Colonic mucosa (tissue), 4 donors: ENCODE measurements at regions not wholly inside any gene's neighbourhood (a gene's known extent, or its start where the extent isn't known, plus 50 kb on each side); places are given as distances from the start of the nearest gene placed in this dataset.
"Not testable (repeated sequence)": the region's sequence is repeated elsewhere in the genome, so short reads cannot be mapped to it uniquely, and the experiment has no call there.

Source experiments
- DNase-seq: peaks from one replicate; pipeline ENCODE4 v3.0.0-alpha.2; 2020
- H3K27ac ChIP-seq: fragments of 200-600 bp; one replicate; pipeline ENCODE4 v1.8.0; 2021
- H3K27me3 ChIP-seq: fragments of 200-600 bp; one replicate; pipeline ENCODE4 v1.8.0; 2021
- H3K36me3 ChIP-seq: fragments of 200-600 bp; one replicate; pipeline ENCODE4 v1.8.0; 2021
- H3K4me1 ChIP-seq: fragments of 200-600 bp; one replicate; pipeline ENCODE4 v1.8.0; 2021; ENCODE audit warnings: mild to moderate bottlenecking
- H3K4me3 ChIP-seq: fragments of 200-600 bp; one replicate; pipeline ENCODE4 v1.8.0; 2021
- H3K9ac ChIP-seq, 2 donors: one replicate each; pipeline ENCODE4 v1.7.0; 2013; ENCODE audit warnings: control low read depth in 2 of 2, low read depth in 2 of 2, low read length in 2 of 2
- H3K9me3 ChIP-seq: fragments of 200-600 bp; one replicate; pipeline ENCODE4 v1.8.0; 2021
- CTCF ChIP-seq: fragments of 200-600 bp; IDR thresholded peaks from one replicate; pipeline ENCODE4 v1.8.0; 2022; ENCODE audit warnings: antibody characterized with exemption, mild to moderate bottlenecking
- intact Hi-C: fragments of 100-400 bp; cut with DNase I; formaldehyde crosslinking; loops from one replicate; pipeline ENCODE4 v1.14.1; 2022
- donor health status: healthy.
- donor health status: DM: no; HTN: no; CAD: no.
- donor health status: DM: no; HTN: no; CAD: no.

DNA sequence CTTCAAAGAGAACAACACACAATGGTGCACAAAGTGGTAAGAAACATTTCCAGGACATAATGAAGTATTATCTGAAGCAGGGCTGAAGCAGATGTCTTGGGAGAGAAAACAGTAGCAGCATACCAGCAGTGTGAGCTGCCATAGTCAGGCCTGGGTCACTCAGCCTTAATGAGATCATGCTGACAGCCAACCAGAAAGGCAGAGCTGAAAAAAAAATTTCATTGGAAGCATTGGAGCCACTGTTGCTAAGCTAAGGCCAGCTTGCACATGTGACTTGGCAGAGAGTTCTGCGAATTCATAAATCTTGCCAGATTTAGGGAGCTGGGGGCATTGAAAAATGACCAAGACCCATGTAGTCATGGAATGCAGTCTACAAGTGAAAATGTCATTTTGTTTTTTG lies 444.0 kb upstream of the PITX2 start:
- no peak overlapping the region for H3K9ac ChIP-seq
- DNase-seq = no peak

DNA sequence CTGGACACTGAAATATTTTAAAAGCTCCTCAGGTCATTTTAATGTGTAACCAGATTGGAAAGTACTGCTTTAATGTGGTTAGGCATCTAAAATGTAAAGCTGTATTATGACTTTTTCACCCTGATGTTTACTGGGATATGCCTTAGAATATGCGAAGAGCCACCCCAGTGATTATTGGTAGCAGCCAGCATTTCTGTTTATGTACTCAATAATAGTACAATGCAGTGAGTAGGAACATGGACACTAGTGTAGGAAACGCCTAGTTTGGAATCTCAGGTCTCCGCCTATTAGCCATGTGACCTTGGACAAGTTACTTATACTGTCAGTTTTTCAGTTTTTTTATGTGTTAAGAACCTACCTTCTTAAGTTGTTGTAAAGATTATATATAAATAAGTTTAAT lies 446.0 kb upstream of the PITX2 start:
- Histone ChIP-seq H3K27me3 (no peaks in the 10 kb centered on the region), H3K9ac (no peak overlapping the region), H3K4me3 (no peak overlapping the region), H3K4me1 (no peaks in the 10 kb centered on the region), H3K27ac (no peak overlapping the region), H3K36me3 (no peaks in the 10 kb centered on the region), H3K9me3 (no peaks in the 10 kb centered on the region)
- DNase-seq = no peak
- TF ChIP-seq CTCF = no peak
- intact Hi-C loops = no loop called here

More for the DNA sequence above, 444.0 kb upstream of the PITX2 start:
- Histone ChIP-seq H3K36me3 (no peaks in the 10 kb centered on the region), H3K27me3 (no peaks in the 10 kb centered on the region), H3K4me1 (no peaks in the 10 kb centered on the region), H3K27ac (no peak overlapping the region), H3K4me3 (no peak overlapping the region), H3K9me3 (no peaks in the 10 kb centered on the region)
- intact Hi-C loops = no loop called here
- TF ChIP-seq CTCF = no peak

GRCh38 chr4:111070390-111070789 lies 447.5 kb upstream of the PITX2 start:
- no peaks in the 10 kb centered on the region for H3K4me1 ChIP-seq
- intact Hi-C loops = no loop called here
- no peaks in the 10 kb centered on the region for H3K36me3 ChIP-seq
- H3K9me3 ChIP-seq = no peaks in the 10 kb centered on the region
- H3K27me3 ChIP-seq = no peaks in the 10 kb centered on the region
- no peak overlapping the region for H3K9ac ChIP-seq
- H3K4me3 ChIP-seq = no peak overlapping the region
- no peak for TF ChIP-seq CTCF
- no peak overlapping the region for H3K27ac ChIP-seq
- DNase-seq = no peak

DNA sequence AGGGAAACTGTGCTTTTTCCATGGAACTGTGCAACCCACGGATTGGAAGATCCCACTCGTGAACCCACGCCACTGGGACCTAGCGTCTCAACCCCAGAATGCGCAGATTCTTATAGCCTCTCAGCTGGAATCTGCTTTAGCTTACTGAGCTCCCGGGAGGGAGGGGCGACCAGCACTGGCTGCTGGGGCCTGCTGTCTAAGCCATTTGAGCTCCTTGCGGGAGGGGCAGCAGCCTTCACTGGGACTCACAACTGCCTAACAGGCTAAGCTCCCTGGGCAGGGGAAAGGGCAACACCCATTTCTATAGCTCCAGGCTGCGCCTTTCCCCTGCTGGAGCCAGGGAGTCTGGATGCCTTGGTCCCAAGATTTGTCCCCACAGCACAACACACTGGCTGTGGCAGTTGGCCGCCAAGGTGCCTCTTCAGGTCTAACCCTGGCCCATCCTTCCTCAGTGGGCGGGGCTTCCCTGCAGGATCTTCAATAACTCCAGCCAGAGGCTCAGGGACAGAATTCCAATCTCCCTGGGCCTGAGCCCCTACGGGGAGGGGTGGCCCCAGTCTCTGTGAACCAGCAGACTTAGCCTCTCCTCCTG lies 451.7 kb upstream of the PITX2 start:
- Histone ChIP-seq H3K4me1 (no peaks in the 10 kb centered on the region), H3K4me3 (no peak overlapping the region), H3K9me3 (no peaks in the 10 kb centered on the region), H3K27me3 (no peaks in the 10 kb centered on the region), H3K27ac (no peak overlapping the region), H3K36me3 (no peaks in the 10 kb centered on the region), H3K9ac (no peak overlapping the region)
- intact Hi-C loops = no loop called here
- no peak for DNase-seq
- TF ChIP-seq CTCF = no peak

- not testable (repeated sequence) for DNase-seq
Observed at GRCh38 chr4:111076299-111076698, 453.4 kb upstream of the PITX2 start.

DNA sequence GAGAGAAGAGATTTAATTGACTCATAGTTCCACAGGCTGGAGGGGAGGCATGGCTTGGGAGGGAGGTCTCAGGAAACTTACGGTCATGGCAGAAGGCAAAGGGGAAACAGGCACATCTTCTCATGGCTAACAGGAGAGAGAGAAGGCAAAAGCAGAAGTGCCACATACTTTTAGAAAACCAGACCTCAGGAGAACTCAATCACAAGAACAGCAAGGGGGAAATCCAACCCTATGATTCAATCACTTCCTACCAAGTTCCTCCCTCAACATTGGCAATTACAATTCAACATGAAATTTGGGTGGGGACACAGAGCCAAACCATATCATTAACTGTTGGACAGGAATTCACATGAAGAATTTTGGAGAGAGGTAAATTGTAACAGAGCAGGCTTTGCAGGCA lies 485.3 kb upstream of the PITX2 start:
- intact Hi-C loops = no loop called here
- Histone ChIP-seq H3K4me1 (no peaks in the 10 kb centered on the region), H3K36me3 (no peaks in the 10 kb centered on the region), H3K27me3 (no peaks in the 10 kb centered on the region), H3K9me3 (no peaks in the 10 kb centered on the region), H3K9ac (no peak overlapping the region), H3K27ac (no peak overlapping the region), H3K4me3 (no peak overlapping the region)
- TF ChIP-seq CTCF = no peak
- DNase-seq = no peak

More at GRCh38 chr4:111076299-111076698, 453.4 kb upstream of the PITX2 start:
- H3K27me3 ChIP-seq, H3K9me3 ChIP-seq, H3K9ac ChIP-seq, H3K36me3 ChIP-seq, intact Hi-C loops, H3K4me3 ChIP-seq, H3K27ac ChIP-seq, H3K4me1 ChIP-seq: not testable (repeated sequence)
